Stimulated activated naive CD8-positive, alpha-beta T cell treated with anti-CD3 and anti-CD28 coated beads, Interleukin-15, amount 100 ng/mL, for 72 hours (primary cell): ENCODE measurements at regions not wholly inside any gene's neighbourhood (a gene's known extent, or its start where the extent isn't known, plus 50 kb on each side); places are given as distances from the start of the nearest gene placed in this dataset.

Experiments
- ATAC-seq: fragments of 150-1000 bp; cut with Tn5 transposase; 2 replicates; pipeline ENCODE4 v1.10.0; 2021; ENCODE audit warnings: mild to moderate bottlenecking, moderate library complexity
- DNase-seq, 2 donors: peaks; one replicate each; pipeline ENCODE4 v3.0.0; 2021 to 2022
- H3K27ac Mint-ChIP-seq, 2 donors: one replicate each; pipeline ENCODE4 v1.8.0; 2022; ENCODE audit warnings: mild to moderate bottlenecking in 2 of 2, mixed read lengths in 2 of 2, moderate library complexity in 2 of 2
- H3K27me3 Mint-ChIP-seq: one replicate; pipeline ENCODE4 v1.8.0; 2022; ENCODE audit warnings: mixed read lengths
- H3K4me1 Mint-ChIP-seq: one replicate; pipeline ENCODE4 v1.8.0; 2022; ENCODE audit warnings: mild to moderate bottlenecking, mixed read lengths
- H3K4me3 Mint-ChIP-seq, 2 donors: one replicate each; pipeline ENCODE4 v1.8.0; 2022; ENCODE audit warnings: mild to moderate bottlenecking in 2 of 2, mixed read lengths in 2 of 2, moderate library complexity in 1 of 2
- H3K9me3 Mint-ChIP-seq, 2 donors: one replicate each; pipeline ENCODE4 v1.8.0; 2022; ENCODE audit warnings: mixed read lengths in 2 of 2

- H3K4me3 Mint-ChIP-seq: no peak overlapping the region
- no peaks in the 10 kb centered on the region for H3K27me3 Mint-ChIP-seq
- no peak overlapping the region for H3K27ac Mint-ChIP-seq
- H3K4me1 Mint-ChIP-seq: no peaks in the 10 kb centered on the region
- ATAC-seq: no peak
- H3K9me3 Mint-ChIP-seq: peaks cover 6 to 15% of the 10 kb centered on the region in 2 donors
- DNase-seq: no peak
These were observed 156.9 kb downstream of the RASSF9 start for GRCh38 chr12:85679296-85679695.

GRCh38 chr12:85680881-85681280 lies 155.3 kb downstream of the RASSF9 start:
- no peaks in the 10 kb centered on the region for H3K4me1 Mint-ChIP-seq
- H3K27me3 Mint-ChIP-seq: no peaks in the 10 kb centered on the region
- ATAC-seq (no peak), DNase-seq (no peak)
- no peak overlapping the region for H3K4me3 Mint-ChIP-seq
- no peak overlapping the region for H3K27ac Mint-ChIP-seq
- H3K9me3 Mint-ChIP-seq: peaks cover 5 to 15% of the 10 kb centered on the region in 2 donors

- DNase-seq: no peak
- Mint-ChIP-seq H3K27me3 (no peaks in the 10 kb centered on the region), H3K4me3 (no peak overlapping the region), H3K9me3 (peaks cover 5 to 15% of the 10 kb centered on the region in 2 donors), H3K4me1 (no peaks in the 10 kb centered on the region), H3K27ac (no peak overlapping the region)
- ATAC-seq: no peak
These were observed 154.9 kb downstream of the RASSF9 start for GRCh38 chr12:85681333-85681732.

- DNase-seq: no peak
- H3K4me3 Mint-ChIP-seq: no peak overlapping the region
- H3K9me3 Mint-ChIP-seq: peaks cover 8 to 15% of the 10 kb centered on the region in 2 donors
- ATAC-seq: no peak
- no peaks in the 10 kb centered on the region for H3K4me1 Mint-ChIP-seq
- H3K27me3 Mint-ChIP-seq: no peaks in the 10 kb centered on the region
- no peak overlapping the region for H3K27ac Mint-ChIP-seq
These were observed 153.2 kb downstream of the RASSF9 start for GRCh38 chr12:85683051-85683450.

GRCh38 chr12:85688837-85689236 lies 147.4 kb downstream of the RASSF9 start:
- no peaks in the 10 kb centered on the region for H3K4me1 Mint-ChIP-seq
- no peak overlapping the region for H3K27ac Mint-ChIP-seq
- no peaks in the 10 kb centered on the region for H3K27me3 Mint-ChIP-seq
- peaks cover 0 to 4% of the 10 kb centered on the region in 2 donors for H3K9me3 Mint-ChIP-seq
- DNase-seq: no peak
- H3K4me3 Mint-ChIP-seq: no peak overlapping the region
- no peak for ATAC-seq

GRCh38 chr12:85690146-85690545 lies 146.1 kb downstream of the RASSF9 start:
- DNase-seq (no peak), ATAC-seq (no peak)
- H3K4me1 Mint-ChIP-seq: no peaks in the 10 kb centered on the region
- no peak overlapping the region for H3K27ac Mint-ChIP-seq
- H3K27me3 Mint-ChIP-seq: no peaks in the 10 kb centered on the region
- peaks cover 0 to 4% of the 10 kb centered on the region in 2 donors for H3K9me3 Mint-ChIP-seq
- no peak overlapping the region for H3K4me3 Mint-ChIP-seq

- Mint-ChIP-seq H3K27me3 (no peaks in the 10 kb centered on the region), H3K4me1 (no peaks in the 10 kb centered on the region), H3K27ac (no peak overlapping the region), H3K4me3 (no peak overlapping the region), H3K9me3 (no peaks in the 10 kb centered on the region)
- ATAC-seq: no peak
- no peak for DNase-seq
These were observed 143.0 kb downstream of the RASSF9 start for GRCh38 chr12:85693093-85693665.

GRCh38 chr12:85695097-85695715 lies 141.0 kb downstream of the RASSF9 start:
- Mint-ChIP-seq H3K9me3 (no peaks in the 10 kb centered on the region), H3K4me3 (no peak overlapping the region), H3K4me1 (no peaks in the 10 kb centered on the region), H3K27me3 (no peaks in the 10 kb centered on the region), H3K27ac (no peak overlapping the region)
- DNase-seq: no peak
- no peak for ATAC-seq

- H3K27me3 Mint-ChIP-seq: no peaks in the 10 kb centered on the region
- no peak overlapping the region for H3K27ac Mint-ChIP-seq
- no peak for ATAC-seq
- H3K4me1 Mint-ChIP-seq: no peaks in the 10 kb centered on the region
- H3K9me3 Mint-ChIP-seq: peaks cover 0 to 10% of the 10 kb centered on the region in 2 donors
- DNase-seq: no peak
- H3K4me3 Mint-ChIP-seq: no peak overlapping the region
These were observed 139.2 kb downstream of the RASSF9 start for GRCh38 chr12:85697003-85697402.

GRCh38 chr12:85698937-85699336 lies 137.3 kb downstream of the RASSF9 start:
- Mint-ChIP-seq H3K9me3 (peaks cover 0 to 12% of the 10 kb centered on the region in 2 donors), H3K4me1 (no peaks in the 10 kb centered on the region), H3K27ac (no peak overlapping the region), H3K27me3 (no peaks in the 10 kb centered on the region), H3K4me3 (no peak overlapping the region)
- DNase-seq (no peak), ATAC-seq (no peak)

- Mint-ChIP-seq H3K9me3 (no peaks in the 10 kb centered on the region), H3K4me1 (no peaks in the 10 kb centered on the region), H3K27me3 (no peaks in the 10 kb centered on the region), H3K4me3 (no peak overlapping the region), H3K27ac (no peak overlapping the region)
- DNase-seq: no peak
- no peak for ATAC-seq
These were observed 127.4 kb downstream of the RASSF9 start for GRCh38 chr12:85708775-85709174.

- Mint-ChIP-seq H3K4me3 (no peak overlapping the region), H3K27me3 (no peaks in the 10 kb centered on the region), H3K9me3 (no peaks in the 10 kb centered on the region), H3K27ac (no peak overlapping the region), H3K4me1 (no peaks in the 10 kb centered on the region)
- ATAC-seq (no peak), DNase-seq (no peak)
These were observed 124.3 kb downstream of the RASSF9 start for GRCh38 chr12:85711735-85712390.

- DNase-seq (no peak), ATAC-seq (no peak)
- no peaks in the 10 kb centered on the region for H3K27me3 Mint-ChIP-seq
- H3K4me1 Mint-ChIP-seq: no peaks in the 10 kb centered on the region
- H3K9me3 Mint-ChIP-seq: peaks cover 4 to 7% of the 10 kb centered on the region in 2 donors
- no peak overlapping the region for H3K4me3 Mint-ChIP-seq
- no peak overlapping the region for H3K27ac Mint-ChIP-seq
These were observed 122.8 kb downstream of the RASSF9 start for GRCh38 chr12:85713373-85713772.

- H3K4me1 Mint-ChIP-seq: no peaks in the 10 kb centered on the region
- ATAC-seq: no peak
- H3K4me3 Mint-ChIP-seq: no peak overlapping the region
- H3K9me3 Mint-ChIP-seq: peaks cover 5 to 7% of the 10 kb centered on the region in 2 donors
- no peak for DNase-seq
- no peak overlapping the region for H3K27ac Mint-ChIP-seq
- no peaks in the 10 kb centered on the region for H3K27me3 Mint-ChIP-seq
These were observed 121.8 kb downstream of the RASSF9 start for GRCh38 chr12:85714425-85714824.

GRCh38 chr12:85720308-85721033 lies 115.7 kb downstream of the RASSF9 start:
- no peak overlapping the region for H3K27ac Mint-ChIP-seq
- H3K4me3 Mint-ChIP-seq: no peak overlapping the region
- H3K9me3 Mint-ChIP-seq: peaks cover 5 to 7% of the 10 kb centered on the region in 2 donors
- H3K4me1 Mint-ChIP-seq: no peaks in the 10 kb centered on the region
- DNase-seq (no peak), ATAC-seq (no peak)
- H3K27me3 Mint-ChIP-seq: no peaks in the 10 kb centered on the region

- H3K27me3 Mint-ChIP-seq: no peaks in the 10 kb centered on the region
- no peak for ATAC-seq
- no peak overlapping the region for H3K4me3 Mint-ChIP-seq
- DNase-seq: no peak
- H3K27ac Mint-ChIP-seq: no peak overlapping the region
- H3K9me3 Mint-ChIP-seq: no peaks in the 10 kb centered on the region
- no peaks in the 10 kb centered on the region for H3K4me1 Mint-ChIP-seq
These were observed 110.2 kb downstream of the RASSF9 start for GRCh38 chr12:85725991-85726390.
